ENCODE measurements at regions not wholly inside any gene's neighbourhood (a gene's known extent, or its start where the extent isn't known, plus 50 kb on each side); places are given as distances from the start of the nearest gene placed in this dataset.

DNA sequence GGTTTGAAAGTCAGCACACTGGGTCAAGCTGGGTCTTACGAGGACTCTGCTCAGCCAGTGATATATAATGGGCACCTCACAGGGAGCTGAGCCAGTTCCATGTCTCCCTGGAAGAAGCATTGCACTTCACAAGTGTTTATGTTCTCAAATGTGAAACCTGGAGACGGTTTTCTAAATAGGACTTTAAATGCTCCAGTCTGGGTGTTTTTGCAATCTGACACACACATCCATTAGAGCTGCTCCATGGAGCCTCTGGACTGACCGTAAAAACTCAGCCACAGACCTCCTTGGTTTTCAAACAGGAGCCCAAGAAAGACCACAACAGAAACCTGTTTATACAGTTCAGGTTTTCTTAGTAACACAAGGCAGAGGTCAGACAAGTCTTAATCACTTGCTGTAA, 201.3 kb upstream of the LRIG1 start:
- intact Hi-C loops (cut with DNase I; ENCODE audit: low total_unique reads) = no loop called here
- no peak overlapping the region for H3K27ac ChIP-seq
- H3K36me3 ChIP-seq = no peaks in the 10 kb centered on the region
- TF ChIP-seq, protein P1, sequence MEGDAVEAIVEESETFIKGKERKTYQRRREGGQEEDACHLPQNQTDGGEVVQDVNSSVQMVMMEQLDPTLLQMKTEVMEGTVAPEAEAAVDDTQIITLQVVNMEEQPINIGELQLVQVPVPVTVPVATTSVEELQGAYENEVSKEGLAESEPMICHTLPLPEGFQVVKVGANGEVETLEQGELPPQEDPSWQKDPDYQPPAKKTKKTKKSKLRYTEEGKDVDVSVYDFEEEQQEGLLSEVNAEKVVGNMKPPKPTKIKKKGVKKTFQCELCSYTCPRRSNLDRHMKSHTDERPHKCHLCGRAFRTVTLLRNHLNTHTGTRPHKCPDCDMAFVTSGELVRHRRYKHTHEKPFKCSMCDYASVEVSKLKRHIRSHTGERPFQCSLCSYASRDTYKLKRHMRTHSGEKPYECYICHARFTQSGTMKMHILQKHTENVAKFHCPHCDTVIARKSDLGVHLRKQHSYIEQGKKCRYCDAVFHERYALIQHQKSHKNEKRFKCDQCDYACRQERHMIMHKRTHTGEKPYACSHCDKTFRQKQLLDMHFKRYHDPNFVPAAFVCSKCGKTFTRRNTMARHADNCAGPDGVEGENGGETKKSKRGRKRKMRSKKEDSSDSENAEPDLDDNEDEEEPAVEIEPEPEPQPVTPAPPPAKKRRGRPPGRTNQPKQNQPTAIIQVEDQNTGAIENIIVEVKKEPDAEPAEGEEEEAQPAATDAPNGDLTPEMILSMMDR (IDR thresholded peaks at IDR 0.05) = no peak
- DNase-seq = no peak
- H3K27me3 ChIP-seq = no peaks in the 10 kb centered on the region
- H3K4me3 ChIP-seq = no peak overlapping the region
- H3K4me1 ChIP-seq = no peaks in the 10 kb centered on the region
- H3K9me3 ChIP-seq = no peaks in the 10 kb centered on the region

DNA sequence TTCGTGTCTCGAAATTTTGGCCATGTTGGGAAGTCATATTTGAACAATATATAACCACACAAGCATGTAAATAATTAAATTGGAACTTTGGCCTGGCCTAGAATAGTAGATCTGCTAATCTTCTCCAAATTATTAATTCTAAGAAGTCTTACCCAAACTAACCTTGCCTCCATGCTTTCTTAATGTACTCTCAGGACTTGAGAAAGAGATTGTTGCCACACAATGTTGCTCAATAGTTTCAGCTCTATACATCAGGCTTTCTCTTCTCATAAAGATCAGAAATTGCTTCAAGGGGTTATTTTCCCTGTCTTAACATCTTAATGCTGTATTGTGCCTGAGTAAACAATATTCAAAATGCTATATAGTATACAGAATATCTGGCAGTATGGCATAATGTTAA, 202.7 kb upstream of the LRIG1 start:
- DNase-seq = no peak
- intact Hi-C loops (cut with DNase I; ENCODE audit: low total_unique reads) = no loop called here
- TF ChIP-seq, protein P1 (IDR thresholded peaks at IDR 0.05) = no peak
- Histone ChIP-seq H3K27ac (no peak overlapping the region), H3K36me3 (no peaks in the 10 kb centered on the region), H3K4me1 (no peaks in the 10 kb centered on the region), H3K9me3 (no peaks in the 10 kb centered on the region), H3K27me3 (no peaks in the 10 kb centered on the region), H3K4me3 (no peak overlapping the region)

DNA sequence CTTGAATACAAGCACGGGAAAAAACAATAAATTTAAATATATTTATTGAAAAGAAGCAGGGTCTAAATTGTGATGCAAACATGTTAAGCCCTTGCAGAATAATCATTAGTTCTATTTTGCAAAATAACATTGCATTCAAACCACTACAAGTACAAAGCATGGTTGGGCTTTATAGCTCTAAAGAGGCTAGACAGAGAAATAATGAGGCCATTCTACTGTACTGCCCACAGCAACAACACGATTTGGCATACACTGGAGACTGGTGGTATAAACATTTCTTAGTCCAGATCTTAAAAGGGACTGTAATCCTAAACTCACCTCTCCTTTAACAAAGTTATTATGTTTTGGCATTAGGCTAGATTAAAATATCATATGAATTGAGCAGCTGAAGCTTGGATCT, 204.3 kb upstream of the LRIG1 start:
- H3K9me3 ChIP-seq = no peaks in the 10 kb centered on the region
- H3K4me1 ChIP-seq = no peaks in the 10 kb centered on the region
- intact Hi-C loops (cut with DNase I; ENCODE audit: low total_unique reads) = no loop called here
- H3K4me3 ChIP-seq = no peak overlapping the region
- TF ChIP-seq, protein P1 (IDR thresholded peaks at IDR 0.05) = no peak
- H3K27me3 ChIP-seq = no peaks in the 10 kb centered on the region
- no peak for DNase-seq
- no peak overlapping the region for H3K27ac ChIP-seq
- H3K36me3 ChIP-seq = no peaks in the 10 kb centered on the region

DNA sequence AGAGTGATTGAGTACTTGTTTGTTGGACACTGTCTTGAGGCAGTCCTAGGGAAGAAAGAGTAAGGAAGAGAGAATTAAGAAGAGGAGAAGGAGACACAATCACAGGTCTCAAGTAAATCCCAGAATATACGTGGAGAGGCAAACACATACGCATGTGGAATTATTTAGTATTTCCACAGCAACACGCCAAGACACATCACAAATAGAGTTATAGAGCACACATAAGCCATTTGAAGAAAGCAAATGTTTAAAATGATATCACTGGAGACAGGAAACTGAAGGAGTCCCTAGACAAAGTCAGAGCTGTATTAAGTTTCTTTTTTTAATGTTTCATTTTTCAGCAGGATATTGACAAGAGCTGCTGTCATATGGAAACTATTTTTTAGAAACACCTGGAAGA, 206.1 kb upstream of the LRIG1 start:
- Histone ChIP-seq H3K27me3 (no peaks in the 10 kb centered on the region), H3K9me3 (no peaks in the 10 kb centered on the region), H3K4me3 (no peak overlapping the region), H3K36me3 (no peaks in the 10 kb centered on the region), H3K27ac (no peak overlapping the region), H3K4me1 (no peaks in the 10 kb centered on the region)
- TF ChIP-seq, protein P1 (IDR thresholded peaks at IDR 0.05) = no peak
- DNase-seq = no peak
- intact Hi-C loops (cut with DNase I; ENCODE audit: low total_unique reads) = no loop called here

DNA sequence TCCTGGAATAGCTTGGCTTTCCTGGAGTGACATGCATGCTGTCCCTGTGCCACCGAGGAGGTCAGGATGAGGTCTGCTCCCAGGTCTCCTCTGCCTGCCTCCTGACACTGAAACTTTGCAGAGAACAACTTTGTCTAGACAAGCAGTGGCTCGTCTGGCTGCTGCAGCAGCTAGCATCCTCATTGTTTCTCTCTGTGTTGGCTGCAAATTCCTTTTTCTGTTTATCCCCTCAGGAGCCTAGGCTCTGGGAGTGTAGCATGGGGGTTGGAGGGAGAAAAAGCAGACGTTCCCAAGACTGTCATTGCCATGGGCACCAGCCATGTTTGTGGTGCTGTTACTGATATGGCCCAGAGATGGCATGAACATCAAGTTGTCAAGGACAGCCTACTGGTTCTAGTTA, 208.7 kb upstream of the LRIG1 start:
- intact Hi-C loops (cut with DNase I; ENCODE audit: low total_unique reads) = no loop called here

DNA sequence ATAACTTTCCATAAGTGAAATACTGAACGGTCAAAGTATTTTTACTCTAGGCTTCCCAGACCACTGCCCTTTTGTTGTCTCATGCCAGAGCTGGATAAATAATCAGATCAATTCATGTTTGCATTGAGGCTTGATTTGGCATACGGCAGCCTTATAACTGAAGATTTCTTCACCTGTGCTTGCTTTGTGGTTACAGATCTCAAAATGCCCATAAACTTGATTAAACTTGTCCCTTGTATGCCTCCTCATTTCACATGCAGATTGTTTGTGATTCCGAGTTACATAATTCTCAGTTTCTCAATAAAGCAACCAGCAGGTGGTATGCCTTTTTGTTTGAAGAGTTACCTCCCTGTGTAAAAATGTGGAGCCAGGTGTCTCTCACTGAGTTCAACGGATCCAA, 211.4 kb upstream of the LRIG1 start:
- no peaks in the 10 kb centered on the region for H3K9me3 ChIP-seq
- no peaks in the 10 kb centered on the region for H3K4me1 ChIP-seq
- TF ChIP-seq, protein P1 (IDR thresholded peaks at IDR 0.05) = no peak
- no peak for DNase-seq
- no peaks in the 10 kb centered on the region for H3K27me3 ChIP-seq
- intact Hi-C loops (cut with DNase I; ENCODE audit: low total_unique reads) = no loop called here
- H3K36me3 ChIP-seq = no peaks in the 10 kb centered on the region
- H3K4me3 ChIP-seq = no peak overlapping the region
- H3K27ac ChIP-seq = no peak overlapping the region

More for the DNA sequence above, 208.7 kb upstream of the LRIG1 start:
- Histone ChIP-seq H3K36me3 (no peaks in the 10 kb centered on the region), H3K27me3 (no peaks in the 10 kb centered on the region), H3K27ac (no peak overlapping the region), H3K4me3 (no peak overlapping the region), H3K4me1 (no peaks in the 10 kb centered on the region), H3K9me3 (no peaks in the 10 kb centered on the region)
- no peak for DNase-seq
- TF ChIP-seq, protein P1 (IDR thresholded peaks at IDR 0.05) = no peak
